Skin of body (tissue), 1 donor: ENCODE measurements at regions not wholly inside any gene's neighbourhood (a gene's known extent, or its start where the extent isn't known, plus 50 kb on each side); places are given as distances from the start of the nearest gene placed in this dataset.

Experiments used
- DNase-seq: peaks from one replicate; lab custom pipeline; 2025; lab: John Stamatoyannopoulos, UW

DNA sequence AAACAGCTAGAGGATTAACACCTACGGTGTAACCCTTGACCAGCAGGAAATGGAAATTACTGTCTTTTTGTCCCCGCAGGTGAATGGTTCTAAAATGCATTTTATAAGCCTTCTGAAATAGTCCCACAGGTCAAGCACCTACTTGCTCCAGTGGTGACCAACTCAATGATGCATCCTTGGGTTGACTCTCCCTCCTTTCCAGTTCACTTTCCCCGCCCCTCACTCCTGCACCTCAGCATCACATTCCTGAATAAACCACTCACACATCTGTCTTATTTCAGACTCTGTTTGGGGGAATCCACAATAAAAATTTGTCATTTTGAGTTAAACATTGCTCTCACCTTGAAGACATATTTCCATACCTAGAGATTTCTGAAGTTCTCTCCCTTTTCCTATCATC, 446.0 kb upstream of the TNP1 start:
- DNase-seq = no peak

DNA sequence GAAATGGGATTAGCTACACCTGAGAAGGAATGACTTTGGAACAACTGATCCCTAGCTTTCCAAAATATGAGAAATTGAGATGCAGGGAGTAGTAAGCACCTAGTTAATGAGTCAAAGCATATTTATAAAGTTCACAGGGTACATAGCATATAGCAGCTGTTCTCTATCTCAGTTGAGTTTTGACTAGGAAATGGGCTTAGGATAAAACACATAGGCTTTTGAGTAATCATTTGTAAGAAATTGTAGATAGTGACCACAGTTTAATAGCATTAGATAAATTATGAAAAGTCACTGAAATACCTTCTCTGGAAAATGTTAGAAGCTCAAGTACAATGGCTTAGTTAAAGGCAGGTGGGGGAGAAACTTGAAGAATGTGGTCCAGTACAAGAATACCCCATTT, 444.7 kb upstream of the TNP1 start:
- DNase-seq = no peak

DNA sequence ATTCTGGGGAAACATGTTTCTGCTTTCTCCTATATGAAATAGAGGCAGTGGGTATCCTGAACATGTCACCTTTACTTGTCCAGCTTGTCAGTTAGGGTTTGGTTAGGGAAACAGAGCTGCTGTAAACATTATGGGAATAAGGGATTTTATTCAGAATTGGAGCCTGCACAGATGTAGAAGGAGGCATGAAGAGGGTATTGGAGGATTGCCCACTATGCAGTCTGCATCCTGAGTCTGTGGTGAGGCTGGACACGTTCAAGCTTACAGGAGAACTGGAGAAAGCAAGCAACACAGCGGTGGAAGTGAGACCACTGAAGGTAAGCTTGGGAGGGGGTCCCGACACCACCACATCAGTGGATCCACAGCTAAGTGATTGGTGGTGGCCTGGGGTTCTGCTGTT, 443.0 kb upstream of the TNP1 start:
- DNase-seq = no peak

DNA sequence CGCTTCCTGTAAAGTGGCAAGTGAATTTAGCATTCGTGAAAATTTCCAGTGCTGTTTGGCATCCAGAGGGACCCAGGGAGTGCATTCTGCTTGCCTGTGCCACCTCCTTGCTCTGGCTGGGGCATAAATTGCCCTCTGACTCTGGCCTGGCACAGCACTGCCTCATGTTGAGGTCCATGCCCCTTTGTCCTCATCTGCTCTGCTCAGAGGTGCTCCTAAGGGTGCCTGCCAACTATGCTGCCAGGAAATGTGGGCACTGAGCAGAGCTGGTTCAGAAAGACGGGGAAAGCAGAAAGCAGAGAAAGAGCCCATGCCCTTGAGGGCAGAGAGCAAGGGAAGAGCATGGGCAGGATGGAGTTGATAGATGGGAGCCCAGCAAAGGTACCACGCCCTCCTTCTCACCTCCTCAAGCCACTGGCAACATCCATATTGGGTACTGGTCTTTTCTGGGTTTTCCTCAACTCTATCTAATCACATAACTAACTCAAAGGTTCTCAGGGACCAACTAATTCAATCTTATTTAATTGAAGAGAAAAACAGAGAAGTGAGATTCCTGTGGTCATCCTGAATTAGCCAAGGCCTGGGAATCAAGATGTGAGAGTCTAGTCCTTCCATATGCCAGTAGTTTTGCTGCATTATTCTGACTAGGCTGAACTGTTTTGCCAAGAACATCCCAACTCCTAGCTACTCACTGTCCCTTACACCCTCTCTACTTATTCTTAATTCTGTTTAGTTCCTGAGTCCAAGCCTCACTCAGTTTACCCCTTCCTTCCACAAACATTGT, 441.5 kb upstream of the TNP1 start:
- no peak for DNase-seq

DNA sequence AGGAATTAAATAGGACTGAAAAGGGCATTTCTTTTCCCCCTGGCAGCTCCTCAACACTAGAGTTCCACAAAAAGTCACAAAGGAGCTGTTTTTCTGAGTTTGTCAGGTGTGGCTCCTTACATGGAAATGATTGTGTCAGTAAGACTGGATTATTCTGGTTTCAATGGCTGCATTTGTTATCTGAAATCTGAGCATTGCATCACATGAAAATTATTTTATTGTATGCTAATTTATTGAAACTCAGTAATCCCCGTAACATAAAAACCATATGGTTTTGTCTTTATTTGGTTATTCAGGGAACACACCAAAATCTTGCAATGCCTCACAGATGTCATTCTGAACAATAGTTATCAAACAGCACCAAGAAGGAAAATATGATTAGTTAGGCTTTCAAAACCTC, 439.7 kb upstream of the TNP1 start:
- peak; percentile 46 for DNase-seq

DNA sequence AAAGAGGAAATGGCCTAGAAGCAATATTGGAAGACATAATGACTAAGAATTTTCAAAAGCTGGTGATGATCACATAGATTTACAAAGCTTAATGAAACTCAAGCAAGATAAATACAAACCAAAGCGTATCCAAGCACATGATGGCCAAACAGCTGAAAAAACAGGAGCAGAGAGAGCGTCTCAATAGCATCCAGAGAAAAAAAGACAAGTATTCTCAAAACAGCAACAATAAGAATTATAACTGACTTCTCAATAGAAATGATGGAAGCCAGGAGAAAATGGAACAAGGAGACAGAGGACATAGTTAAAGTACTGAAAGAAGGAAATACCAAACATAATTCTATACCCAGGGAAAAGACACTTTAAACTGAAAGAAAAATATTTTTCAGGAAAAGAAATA, 437.2 kb upstream of the TNP1 start:
- DNase-seq = no peak

DNA sequence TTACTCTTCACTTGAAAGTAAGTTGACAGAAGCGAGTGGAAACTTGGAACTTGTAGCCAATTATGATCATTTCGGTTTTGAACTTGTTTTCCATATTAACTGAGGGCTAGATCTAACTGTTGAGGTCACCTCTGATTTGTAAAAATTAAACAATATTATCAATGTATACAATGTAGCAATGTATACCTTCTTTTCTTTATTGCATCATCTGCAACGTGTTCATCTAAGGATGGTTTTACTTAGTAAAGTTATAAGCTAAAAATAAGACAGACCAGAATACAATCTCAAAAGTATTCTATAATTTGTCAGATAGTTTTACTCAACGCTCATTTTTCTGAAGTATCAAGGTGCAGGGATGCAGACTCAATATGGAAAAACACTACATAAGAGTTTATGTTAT, 435.0 kb upstream of the TNP1 start:
- no peak for DNase-seq

DNA sequence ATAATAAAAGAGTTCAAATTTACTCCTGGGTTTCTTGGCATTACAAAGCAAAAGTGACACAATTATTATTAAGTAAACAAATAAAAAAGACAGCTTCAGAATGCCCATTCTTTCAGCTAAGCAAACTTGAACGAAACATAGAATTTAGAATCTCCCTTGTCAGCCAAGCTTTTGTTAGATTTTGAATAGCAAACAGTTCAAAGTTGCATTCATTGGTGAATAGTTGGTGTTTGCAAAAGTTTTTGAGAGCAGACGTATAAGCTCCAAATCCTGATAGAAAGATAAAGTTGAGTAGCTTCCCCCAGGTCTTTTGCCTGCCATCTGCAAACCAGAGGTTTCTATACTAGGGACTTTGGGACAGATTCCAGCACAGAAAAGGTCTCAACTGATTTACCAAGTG, 434.3 kb upstream of the TNP1 start:
- no peak for DNase-seq

DNA sequence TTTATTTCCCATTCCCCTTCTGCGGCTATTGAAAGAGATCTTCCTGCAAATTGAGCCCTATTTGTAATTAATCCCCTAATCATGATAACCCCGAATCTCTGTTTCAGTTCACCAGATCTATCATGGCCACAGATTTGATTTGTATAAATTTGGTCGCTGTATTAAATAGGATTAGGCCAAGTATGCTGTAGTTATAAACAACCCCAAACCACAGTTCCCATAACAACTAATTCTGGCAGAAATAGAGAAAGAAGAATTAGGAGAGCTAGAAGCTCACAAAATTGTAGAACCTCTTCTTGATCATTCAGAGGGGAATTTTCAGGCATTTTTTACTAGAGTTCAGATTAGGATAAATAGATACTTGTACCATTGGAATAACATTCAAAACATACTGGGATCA, 433.7 kb upstream of the TNP1 start:
- DNase-seq = peak; percentile 33

DNA sequence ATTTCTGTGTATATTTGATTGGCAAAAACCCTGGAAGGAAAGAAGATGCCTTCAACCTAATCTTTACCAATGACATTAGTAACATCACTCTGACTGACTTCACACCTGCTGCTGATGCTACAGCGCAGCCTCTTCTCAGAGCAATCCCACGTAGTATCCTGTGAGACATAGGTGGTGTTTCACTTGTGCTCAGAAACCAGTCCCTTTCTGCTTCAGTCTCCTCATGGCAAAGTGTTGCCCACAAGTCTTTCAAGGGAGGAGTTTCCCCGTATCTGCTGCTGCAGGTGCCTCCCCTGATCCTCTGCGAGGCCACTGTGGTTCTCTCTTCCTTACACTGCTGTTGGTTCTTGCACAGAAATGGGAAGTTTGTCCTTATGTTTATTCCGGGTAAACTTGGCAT, 433.2 kb upstream of the TNP1 start:
- no peak for DNase-seq

DNA sequence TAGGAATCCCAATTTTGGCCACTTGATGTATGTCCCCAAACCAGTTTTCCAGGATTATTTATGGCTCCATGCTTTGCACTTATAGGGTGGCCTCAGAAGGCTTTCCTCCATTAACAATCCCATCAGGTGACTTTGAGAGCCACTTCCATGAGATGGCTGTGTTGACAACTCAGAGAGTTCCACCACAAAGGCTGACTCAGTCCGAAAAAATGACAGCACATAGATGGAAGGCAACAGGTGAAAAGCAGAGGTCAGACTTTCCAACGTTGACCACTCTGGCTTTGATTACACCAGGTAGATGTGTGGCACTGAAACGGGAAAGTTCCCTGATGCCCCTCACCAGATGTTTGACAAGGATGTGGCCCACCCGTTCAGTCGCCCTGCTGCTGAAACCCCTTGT, 431.4 kb upstream of the TNP1 start:
- DNase-seq = no peak

DNA sequence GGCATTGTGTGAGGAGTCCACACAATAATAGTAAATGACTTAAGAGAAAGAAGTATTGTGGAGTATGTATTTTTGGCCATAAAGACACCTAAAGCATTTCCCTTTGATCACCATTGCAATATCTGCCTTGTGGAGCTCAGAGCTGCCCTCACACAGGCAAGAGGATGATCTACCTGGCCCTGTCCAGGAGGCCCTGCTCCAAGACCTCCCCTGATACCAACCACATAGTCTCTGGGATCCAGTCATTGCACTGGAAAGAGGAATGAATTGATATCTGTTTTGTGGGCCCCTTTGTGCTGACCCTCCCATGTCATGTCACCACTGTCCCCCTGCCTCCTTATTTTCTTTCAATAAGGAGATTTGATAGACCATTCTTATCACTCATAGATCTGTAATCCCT, 430.6 kb upstream of the TNP1 start:
- DNase-seq = no peak

DNA sequence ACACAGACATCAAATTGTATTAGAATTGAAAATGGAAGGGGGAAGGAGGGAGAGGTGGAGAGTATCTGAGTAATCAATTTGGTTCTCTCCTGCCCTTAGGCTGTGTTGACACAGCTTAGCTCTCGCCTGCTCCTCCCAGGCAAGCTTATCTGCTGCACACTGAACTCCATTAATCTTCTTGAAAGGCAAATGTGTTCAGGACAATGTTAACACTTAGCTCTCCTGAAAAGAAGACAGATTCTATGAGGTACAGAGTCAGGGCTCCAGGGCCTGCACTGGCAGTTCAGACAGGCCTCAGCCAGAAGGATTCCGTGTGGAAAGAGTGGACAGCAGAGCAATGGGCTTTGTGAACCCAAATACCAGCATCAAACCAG, 430.0 kb upstream of the TNP1 start:
- DNase-seq = no peak

DNA sequence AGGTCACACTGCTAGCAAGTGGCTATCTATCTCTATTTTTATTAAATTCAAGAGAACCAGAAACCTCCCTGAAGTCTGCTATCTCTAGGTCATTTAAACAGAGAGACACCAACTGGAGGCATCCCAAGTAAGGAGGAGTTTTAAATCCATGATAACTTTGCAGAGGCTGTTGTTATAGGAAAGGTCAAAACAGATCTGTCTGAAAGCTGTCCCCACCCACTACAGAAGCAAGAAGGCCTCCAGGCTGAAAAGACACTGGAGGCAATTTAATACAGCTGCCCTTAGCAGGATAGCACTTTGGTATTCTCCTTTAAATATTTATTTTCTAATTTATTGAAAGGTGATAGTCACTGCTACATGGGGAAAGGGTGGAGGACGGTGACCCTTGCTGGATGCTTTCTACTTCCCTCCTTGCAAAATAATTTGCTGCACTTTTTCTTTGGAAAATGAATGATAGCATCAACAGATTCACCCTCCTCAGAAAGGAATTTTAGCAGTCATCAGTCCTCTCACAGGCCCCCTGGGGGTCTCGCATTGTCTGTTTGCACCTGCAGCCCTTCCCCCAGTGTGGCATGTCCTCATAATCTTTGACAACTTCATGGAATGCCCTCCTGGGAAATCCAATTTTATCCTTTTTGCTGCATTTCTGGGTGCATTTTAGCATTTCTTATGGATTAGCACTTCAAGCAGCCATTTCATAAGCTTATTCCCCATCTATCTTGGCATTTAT, 429.5 kb upstream of the TNP1 start:
- DNase-seq = no peak

DNA sequence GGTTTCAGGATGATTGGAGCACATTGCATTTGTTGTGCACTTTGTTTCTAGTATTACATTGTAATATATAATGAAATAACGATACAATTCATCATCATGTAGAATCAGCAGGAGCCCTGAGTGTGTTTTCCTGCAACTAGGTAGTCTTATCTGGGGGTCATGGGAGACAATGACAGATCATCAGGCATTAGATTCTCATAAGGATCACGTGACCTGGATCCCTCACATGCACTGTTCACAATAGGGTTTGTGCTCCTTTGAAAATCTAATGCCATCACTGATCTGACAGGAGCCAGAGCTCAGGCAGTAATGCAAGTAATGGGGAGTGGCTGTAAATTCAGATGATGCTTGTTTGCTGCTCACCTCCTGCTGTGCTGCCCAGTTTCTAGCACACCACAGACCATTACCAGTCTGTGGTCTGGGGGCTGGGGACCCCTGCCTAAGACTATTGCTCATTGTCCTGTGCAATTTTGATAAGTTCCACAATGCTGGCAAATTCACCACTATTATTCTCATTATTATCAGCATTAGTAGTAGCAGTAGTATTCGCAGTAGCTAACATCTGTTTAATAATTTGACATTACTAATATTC, 428.7 kb upstream of the TNP1 start:
- DNase-seq = no peak

DNA sequence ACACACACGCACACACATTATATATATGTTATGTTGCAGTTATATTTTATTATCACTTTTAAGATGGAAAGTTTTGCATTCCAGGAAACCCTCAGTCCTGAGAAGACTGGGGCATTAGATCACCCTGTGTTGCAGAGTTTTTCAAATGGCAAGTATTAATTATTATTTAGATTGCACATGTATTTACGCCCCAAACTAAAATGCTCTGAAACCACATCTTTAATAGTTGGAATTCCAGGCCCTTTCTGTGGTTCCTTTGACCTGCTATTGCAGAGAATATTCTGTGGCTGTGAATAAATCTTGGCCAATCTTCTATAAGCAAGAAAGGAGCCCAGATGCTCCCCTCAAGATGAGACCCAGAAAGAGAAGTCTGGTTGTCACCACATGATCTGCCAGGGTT, 427.0 kb upstream of the TNP1 start:
- DNase-seq = no peak

DNA sequence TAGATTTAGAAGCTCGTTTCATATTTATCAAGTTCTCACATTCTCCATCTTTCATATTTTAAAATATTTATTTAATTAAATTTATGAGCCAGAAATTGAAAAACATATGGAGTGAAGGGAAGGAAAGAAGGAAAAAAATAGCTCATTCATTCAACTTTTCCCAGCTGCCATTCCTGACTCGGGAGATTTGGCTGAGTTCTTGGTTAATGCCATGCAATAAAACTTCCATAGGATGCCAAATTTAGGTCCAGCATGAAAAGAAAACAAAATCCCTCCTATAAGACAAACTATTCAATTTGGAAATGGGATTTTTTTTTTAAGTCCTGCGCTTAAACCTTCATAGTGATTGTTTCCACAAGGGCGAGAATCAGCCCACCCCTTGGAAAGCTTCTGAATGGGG, 426.1 kb upstream of the TNP1 start:
- no peak for DNase-seq

DNA sequence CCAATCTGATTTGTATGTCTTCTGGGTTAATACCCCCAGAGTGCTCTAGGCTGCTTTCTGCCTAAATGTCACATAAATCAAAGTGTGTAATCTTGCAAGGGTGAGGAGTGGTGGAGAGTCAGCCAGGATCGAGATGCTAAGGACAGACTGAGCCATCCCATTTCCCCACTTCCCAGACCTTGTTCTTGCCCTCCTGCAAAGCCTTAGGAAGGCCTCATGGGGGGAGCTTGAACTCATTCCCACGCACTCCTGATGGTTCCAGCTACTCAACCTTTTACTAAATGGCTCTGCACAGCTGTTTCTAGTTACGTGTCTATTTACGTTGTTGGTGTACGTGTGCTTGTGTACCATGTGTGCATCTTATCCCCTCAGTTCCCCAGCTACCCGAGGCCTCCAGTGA, 423.6 kb upstream of the TNP1 start:
- DNase-seq = peak; percentile 47

DNA sequence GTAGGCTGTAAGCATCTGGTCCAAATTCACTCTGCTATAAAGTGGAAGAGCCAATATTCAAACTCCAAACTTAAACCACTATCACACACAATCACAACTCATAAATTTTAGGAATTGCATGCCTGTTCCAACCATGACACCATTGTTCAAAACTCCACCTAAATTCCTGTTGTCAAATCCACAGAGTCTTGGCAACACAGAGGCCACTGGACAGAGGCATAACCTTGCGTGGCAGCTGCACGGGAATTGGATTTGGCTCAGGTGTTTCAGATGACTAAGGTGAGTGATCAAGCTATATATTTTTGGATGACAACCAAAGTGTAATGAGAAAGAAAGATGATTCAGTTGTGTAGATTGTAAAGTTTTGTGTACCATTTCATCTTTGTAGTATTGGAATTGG, 422.7 kb upstream of the TNP1 start:
- no peak for DNase-seq

DNA sequence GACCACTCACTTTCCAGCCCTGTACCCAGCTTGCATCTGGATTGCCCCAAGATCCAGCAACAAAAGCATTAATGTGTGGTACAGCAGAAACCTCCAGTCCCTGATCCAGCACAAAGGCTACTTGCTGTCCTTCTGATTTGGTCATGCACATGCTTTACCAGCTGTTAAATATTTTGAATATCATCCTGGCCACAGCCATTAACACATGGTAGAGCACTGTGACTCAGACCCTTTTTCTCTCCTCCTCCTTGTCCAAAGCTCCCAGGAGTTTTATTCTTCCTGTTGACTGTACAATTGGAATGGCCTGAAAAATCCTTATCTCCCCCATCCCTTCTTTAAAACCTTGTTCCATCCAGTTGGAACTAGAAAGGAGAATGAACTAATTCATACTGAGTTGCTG, 419.7 kb upstream of the TNP1 start:
- no peak for DNase-seq

DNA sequence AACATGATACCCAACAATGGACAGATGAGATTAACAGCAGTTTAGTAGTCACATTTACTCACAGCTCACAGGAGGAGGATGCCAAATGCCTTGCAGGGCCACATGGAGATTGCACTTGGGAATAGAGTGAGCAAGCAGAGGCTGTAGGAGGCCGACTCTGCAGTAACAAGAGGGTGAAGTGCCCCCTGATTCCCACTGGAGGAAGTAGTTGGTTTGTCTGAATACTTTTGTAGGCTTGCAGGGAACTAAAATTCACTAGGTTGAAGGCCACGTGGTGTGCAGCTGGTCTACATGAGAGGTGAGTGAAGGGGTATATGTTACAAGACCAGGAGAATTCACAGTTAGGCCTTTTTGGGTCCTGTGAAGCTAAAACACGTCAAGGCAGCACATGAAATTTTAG, 419.3 kb upstream of the TNP1 start:
- DNase-seq = no peak

DNA sequence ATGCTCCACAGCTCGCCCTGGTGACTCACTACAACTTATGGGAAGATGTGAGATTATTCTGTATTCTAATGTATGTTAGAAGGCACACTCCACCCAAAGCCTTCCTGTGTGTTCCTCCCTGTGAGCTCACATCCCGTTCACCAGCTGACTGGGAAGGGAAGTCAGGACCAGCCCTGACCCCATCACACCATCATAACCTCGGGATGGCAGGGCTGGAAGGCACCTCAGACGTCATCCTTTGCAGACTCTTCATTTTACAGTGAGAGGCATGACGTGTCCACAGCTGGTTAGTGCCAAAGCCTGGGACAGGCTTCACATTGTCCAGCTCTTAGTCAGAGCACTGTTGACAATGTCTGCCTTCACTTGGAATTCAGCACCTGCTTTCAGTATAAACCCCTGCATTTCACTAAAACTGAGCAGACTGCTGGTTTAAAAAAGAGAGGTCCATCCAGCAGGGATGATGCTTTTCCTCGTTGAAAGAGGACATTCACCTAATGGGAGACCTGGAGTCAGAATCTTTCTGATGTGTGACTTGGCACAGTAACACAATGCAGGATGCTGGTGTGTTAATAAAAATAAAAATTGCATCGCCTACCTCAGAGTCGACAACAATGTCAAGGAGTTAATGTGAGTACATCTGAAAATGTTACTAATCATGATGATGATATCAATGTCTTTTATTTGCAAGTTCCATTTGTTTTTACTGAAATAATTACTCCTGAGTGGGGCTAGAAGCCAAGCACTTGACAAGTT, 418.0 kb upstream of the TNP1 start:
- DNase-seq = no peak
